ENCODE measurements at regions not wholly inside any gene's neighbourhood (a gene's known extent, or its start where the extent isn't known, plus 50 kb on each side); places are given as distances from the start of the nearest gene placed in this dataset.

- WGBS, 2 donors: 91 to 95% methylated on average over 8 of the region's 8 CpGs
- TF ChIP-seq POLR2A (IDR thresholded peaks at IDR 0.05) (no peak), CTCF (IDR thresholded peaks at IDR 0.05) (no peak)
- H3K27me3 ChIP-seq: no peaks in the 10 kb centered on the region
- H3K36me3 ChIP-seq: no peaks in the 10 kb centered on the region
- no peak overlapping the region for H3K27ac ChIP-seq
- no peaks in the 10 kb centered on the region for H3K4me1 ChIP-seq
- no peaks in the 10 kb centered on the region for H3K9me3 ChIP-seq
- intact Hi-C loops (cut with DNase I): no loop called here
- no peak for DNase-seq
- H3K4me3 ChIP-seq (replicated peaks in 1 of 3): no peak overlapping the region
Observed at GRCh38 chr1:60865166-60865565, 217.2 kb upstream of the NFIA start.

GRCh38 chr1:60864722-60865121 lies 217.6 kb upstream of the NFIA start:
- no peaks in the 10 kb centered on the region for H3K27me3 ChIP-seq
- intact Hi-C loops (cut with DNase I): no loop called here
- DNase-seq: no peak
- no peak overlapping the region for H3K4me3 ChIP-seq (replicated peaks in 1 of 3)
- WGBS, 2 donors: 91 to 95% methylated on average over 5 of the region's 5 CpGs
- no peaks in the 10 kb centered on the region for H3K36me3 ChIP-seq
- H3K4me1 ChIP-seq: no peaks in the 10 kb centered on the region
- no peak overlapping the region for H3K27ac ChIP-seq
- no peaks in the 10 kb centered on the region for H3K9me3 ChIP-seq
- TF ChIP-seq POLR2A (IDR thresholded peaks at IDR 0.05): no peak

GRCh38 chr1:60863131-60863530 lies 219.2 kb upstream of the NFIA start:
- no peak overlapping the region for H3K4me3 ChIP-seq (replicated peaks in 1 of 3)
- H3K36me3 ChIP-seq: no peaks in the 10 kb centered on the region
- H3K9me3 ChIP-seq: no peaks in the 10 kb centered on the region
- DNase-seq: no peak
- no peaks in the 10 kb centered on the region for H3K27me3 ChIP-seq
- TF ChIP-seq POLR2A (IDR thresholded peaks at IDR 0.05) (no peak), CTCF (IDR thresholded peaks at IDR 0.05) (no peak)
- H3K27ac ChIP-seq: no peak overlapping the region
- no peaks in the 10 kb centered on the region for H3K4me1 ChIP-seq
- WGBS, 2 donors: 93 to 97% methylated on average over 1 of the region's 1 CpG
- intact Hi-C loops (cut with DNase I): no loop called here

GRCh38 chr1:60861961-60862567 lies 220.3 kb upstream of the NFIA start:
- no peaks in the 10 kb centered on the region for H3K27me3 ChIP-seq
- intact Hi-C loops (cut with DNase I): no loop called here

GRCh38 chr1:60859111-60859510 lies 223.2 kb upstream of the NFIA start:
- TF ChIP-seq POLR2A (IDR thresholded peaks at IDR 0.05) (no peak), CTCF (IDR thresholded peaks at IDR 0.05) (no peak)
- DNase-seq: no peak
- H3K27ac ChIP-seq: no peak overlapping the region
- no peaks in the 10 kb centered on the region for H3K4me1 ChIP-seq
- H3K27me3 ChIP-seq: no peaks in the 10 kb centered on the region
- H3K36me3 ChIP-seq: no peaks in the 10 kb centered on the region
- no peaks in the 10 kb centered on the region for H3K9me3 ChIP-seq
- intact Hi-C loops (cut with DNase I): loop anchor here (5.0 to 10.0 kb wide), 2 partner anchors 183 to 894 kb away; no protein-coding TSS in a partner anchor
- no peak overlapping the region for H3K4me3 ChIP-seq (replicated peaks in 1 of 3)
- WGBS, 2 donors: 93 to 94% methylated on average over 2 of the region's 2 CpGs

More at GRCh38 chr1:60861961-60862567, 220.3 kb upstream of the NFIA start:
- 86 to 92% methylated on average over 5 of the region's 5 CpGs for WGBS, 2 donors
- H3K36me3 ChIP-seq: no peaks in the 10 kb centered on the region
- TF ChIP-seq CTCF (IDR thresholded peaks at IDR 0.05) (no peak), POLR2A (IDR thresholded peaks at IDR 0.05) (no peak)
- no peaks in the 10 kb centered on the region for H3K4me1 ChIP-seq
- no peak for DNase-seq
- no peak overlapping the region for H3K4me3 ChIP-seq (replicated peaks in 1 of 3)
- H3K27ac ChIP-seq: no peak overlapping the region
- H3K9me3 ChIP-seq: no peaks in the 10 kb centered on the region

Data from thyroid gland (tissue), 4 donors.